AG04450 (cell line): ENCODE measurements at regions not wholly inside any gene's neighbourhood (a gene's known extent, or its start where the extent isn't known, plus 50 kb on each side); places are given as distances from the start of the nearest gene placed in this dataset.

ENCODE experiments used
- CTCF ChIA-PET: fragments of 300-600, 350-600 bp; formaldehyde crosslinking; extraction: SDS; loops from one replicate; lab custom pipeline; 2022; ENCODE audit warnings: antibody characterized with exemption, inconsistent platforms; lab: Charles Lee
- POLR2A ChIA-PET: fragments of 350-600 bp; formaldehyde crosslinking; extraction: SDS; loops from one replicate; lab custom pipeline; 2021; ENCODE audit warnings: antibody characterized with exemption, inconsistent platforms; lab: Yijun Ruan, JAX
- DNase-seq: peaks from one replicate; pipeline ENCODE4 v3.0.0-alpha.2; 2011; ENCODE audit warnings: low read depth, low spot score
- H3K27ac ChIP-seq: one replicate; pipeline ENCODE4 v1.5.1; 2012; ENCODE audit warnings: low read depth, low read length, control low read depth
- H3K27me3 ChIP-seq: one replicate; pipeline ENCODE4 v1.6.0; 2012; ENCODE audit warnings: low read length; ENCODE audit not compliant: control insufficient read depth, insufficient read depth
- H3K4me3 ChIP-seq: 2 replicates; pipeline ENCODE4 v1.5.1; 2011; ENCODE audit warnings: mild to moderate bottlenecking, low read depth, low read length, control low read depth
- H3K9me3 ChIP-seq: 2 replicates; pipeline ENCODE4 v1.5.1; 2012; ENCODE audit warnings: low read length; ENCODE audit not compliant: control insufficient read depth, insufficient read depth
- CTCF ChIP-seq: IDR thresholded peaks from 2 replicates; pipeline ENCODE4 v1.5.1; 2011; ENCODE audit warnings: low read depth, low read length, control low read depth, inconsistent platforms

GRCh38 chr1:208551633-208552320 lies 307.6 kb upstream of the PLXNA2 start:
- TF ChIP-seq CTCF = no peak
- Histone ChIP-seq H3K9me3 (no peaks in the 10 kb centered on the region), H3K4me3 (no peak overlapping the region), H3K27me3 (no peaks in the 10 kb centered on the region), H3K27ac (no peak overlapping the region)
- ChIA-PET POLR2A (no interaction called here), CTCF (no interaction called here)
- DNase-seq = no peak

GRCh38 chr1:208552928-208553327 lies 308.7 kb upstream of the PLXNA2 start:
- no peak for DNase-seq
- Histone ChIP-seq H3K4me3 (no peak overlapping the region), H3K27ac (no peak overlapping the region), H3K9me3 (no peaks in the 10 kb centered on the region), H3K27me3 (no peaks in the 10 kb centered on the region)
- TF ChIP-seq CTCF = no peak
- ChIA-PET POLR2A (no interaction called here), CTCF (no interaction called here)

GRCh38 chr1:208556461-208556860 lies 312.3 kb upstream of the PLXNA2 start:
- Histone ChIP-seq H3K27ac (no peak overlapping the region), H3K9me3 (no peaks in the 10 kb centered on the region), H3K27me3 (no peaks in the 10 kb centered on the region), H3K4me3 (no peak overlapping the region)
- ChIA-PET POLR2A (interaction anchor here (0.6 kb wide), 1 partner anchor 444 kb away, joined by 6 read pairs; no protein-coding TSS in a partner anchor), CTCF (no interaction called here)
- no peak for TF ChIP-seq CTCF
- no peak for DNase-seq

GRCh38 chr1:208557046-208557722 lies 313.0 kb upstream of the PLXNA2 start:
- no peaks in the 10 kb centered on the region for H3K27me3 ChIP-seq
- no peak for TF ChIP-seq CTCF
- DNase-seq = no peak
- H3K9me3 ChIP-seq = no peaks in the 10 kb centered on the region
- no peak overlapping the region for H3K4me3 ChIP-seq
- ChIA-PET CTCF (no interaction called here), POLR2A (interaction anchor here (0.6 kb wide), 1 partner anchor 445 kb away, joined by 6 read pairs; no protein-coding TSS in a partner anchor)
- H3K27ac ChIP-seq = no peak overlapping the region

- no peak for DNase-seq
- Histone ChIP-seq H3K4me3 (no peak overlapping the region), H3K27me3 (no peaks in the 10 kb centered on the region), H3K27ac (no peak overlapping the region), H3K9me3 (no peaks in the 10 kb centered on the region)
- ChIA-PET CTCF (no interaction called here), POLR2A (no interaction called here)
- TF ChIP-seq CTCF = no peak
Measured at GRCh38 chr1:208557723-208558094, 313.5 kb upstream of the PLXNA2 start.
